ENCODE measurements at regions not wholly inside any gene's neighbourhood (a gene's known extent, or its start where the extent isn't known, plus 50 kb on each side); places are given as distances from the start of the nearest gene placed in this dataset.
"Not testable (repeated sequence)": the region's sequence is repeated elsewhere in the genome, so short reads cannot be mapped to it uniquely, and the experiment has no call there.

GRCh38 chr10:52949899-52950298 is 177.3 kb upstream of the MBL2 start:
- in situ Hi-C loops (cut with MboI; ENCODE audit: low pct_unique_long_range_greater_than_20kb in 2 of 9, low sequenced_read_pairs in 9 of 9, unreplicated experiment in 9 of 9), result no loop called here
- no peak overlapping the region for H3K4me3 ChIP-seq
- H3K27ac ChIP-seq, result no peak overlapping the region
- 0 to 76% (median 51%) methylated on average over 1 to 11 of the region's 13 CpGs; no CpG with 5 or more reads in 1 of the 10 experiments for WGBS, 10 experiments
- no peak for ATAC-seq (replicated peaks in 6 of 8)
- H3K4me1 ChIP-seq (replicated peaks in 1 of 2), result no peaks in the 10 kb centered on the region

GRCh38 chr10:52946486-52946885 is 173.9 kb upstream of the MBL2 start:
- H3K4me3 ChIP-seq, result no peak overlapping the region
- WGBS, 10 experiments, result 39 to 100% (median 93%) methylated on average over 1 to 5 of the region's 5 CpGs
- H3K27ac ChIP-seq, result no peak overlapping the region
- no peak for ATAC-seq (replicated peaks in 6 of 8)
- in situ Hi-C loops (cut with MboI; ENCODE audit: low pct_unique_long_range_greater_than_20kb in 2 of 9, low sequenced_read_pairs in 9 of 9, unreplicated experiment in 9 of 9), result no loop called here
- H3K4me1 ChIP-seq (replicated peaks in 1 of 2), result no peaks in the 10 kb centered on the region

- H3K4me1 ChIP-seq (replicated peaks in 1 of 2); ATAC-seq (replicated peaks in 6 of 8); in situ Hi-C loops (cut with MboI; ENCODE audit: low pct_unique_long_range_greater_than_20kb in 2 of 9, low sequenced_read_pairs in 9 of 9, unreplicated experiment in 9 of 9); H3K4me3 ChIP-seq; H3K27ac ChIP-seq: not testable (repeated sequence)
- WGBS, 10 experiments, result 0 to 100% (median 91%) methylated on average over 1 to 4 of the region's 4 CpGs; no CpG with 5 or more reads in 2 of the 10 experiments
Measured at GRCh38 chr10:52945521-52945920, 172.9 kb upstream of the MBL2 start.

- 14 to 100% (median 94%) methylated on average over 1 to 8 of the region's 12 CpGs; no CpG with 5 or more reads in 3 of the 10 experiments for WGBS, 10 experiments
- Histone ChIP-seq H3K27ac (no peak overlapping the region), H3K4me3 (no peak overlapping the region), H3K4me1 (replicated peaks in 1 of 2) (no peaks in the 10 kb centered on the region)
- ATAC-seq (replicated peaks in 6 of 8), result peak in 1 of 8 experiments; percentile 25
- in situ Hi-C loops (cut with MboI; ENCODE audit: low pct_unique_long_range_greater_than_20kb in 2 of 9, low sequenced_read_pairs in 9 of 9, unreplicated experiment in 9 of 9), result no loop called here
Measured at GRCh38 chr10:52940921-52941320, 168.3 kb upstream of the MBL2 start.

GRCh38 chr10:52939894-52940293 is 167.3 kb upstream of the MBL2 start:
- H3K27ac ChIP-seq, result no peak overlapping the region
- 43 to 96% (median 86%) methylated on average over 2 to 7 of the region's 12 CpGs; no CpG with 5 or more reads in 4 of the 10 experiments for WGBS, 10 experiments
- H3K4me3 ChIP-seq, result no peak overlapping the region
- in situ Hi-C loops (cut with MboI; ENCODE audit: low pct_unique_long_range_greater_than_20kb in 2 of 9, low sequenced_read_pairs in 9 of 9, unreplicated experiment in 9 of 9), result no loop called here
- ATAC-seq (replicated peaks in 6 of 8), result no peak
- H3K4me1 ChIP-seq (replicated peaks in 1 of 2), result no peaks in the 10 kb centered on the region

GRCh38 chr10:52933748-52934147 is 161.2 kb upstream of the MBL2 start:
- in situ Hi-C loops (cut with MboI; ENCODE audit: low pct_unique_long_range_greater_than_20kb in 2 of 9, low sequenced_read_pairs in 9 of 9, unreplicated experiment in 9 of 9), result no loop called here
- H3K4me3 ChIP-seq, result no peak overlapping the region
- ATAC-seq (replicated peaks in 6 of 8), result no peak
- H3K4me1 ChIP-seq (replicated peaks in 1 of 2), result no peaks in the 10 kb centered on the region
- 0 to 100% (median 82%) methylated on average over 1 of the region's 1 CpG; no CpG with 5 or more reads in 1 of the 10 experiments for WGBS, 10 experiments
- no peak overlapping the region for H3K27ac ChIP-seq

- 27 to 100% (median 82%) methylated on average over 1 to 5 of the region's 6 CpGs; no CpG with 5 or more reads in 3 of the 10 experiments for WGBS, 10 experiments
- no peak overlapping the region for H3K4me3 ChIP-seq
- H3K4me1 ChIP-seq (replicated peaks in 1 of 2), result no peaks in the 10 kb centered on the region
- no peak for ATAC-seq (replicated peaks in 6 of 8)
- H3K27ac ChIP-seq, result no peak overlapping the region
- in situ Hi-C loops (cut with MboI; ENCODE audit: low pct_unique_long_range_greater_than_20kb in 2 of 9, low sequenced_read_pairs in 9 of 9, unreplicated experiment in 9 of 9), result no loop called here
Measured at GRCh38 chr10:52927678-52928077, 155.1 kb upstream of the MBL2 start.

- Histone ChIP-seq H3K4me1 (replicated peaks in 1 of 2) (no peaks in the 10 kb centered on the region), H3K4me3 (no peak overlapping the region), H3K27ac (no peak overlapping the region)
- no peak for ATAC-seq (replicated peaks in 6 of 8)
- in situ Hi-C loops (cut with MboI; ENCODE audit: low pct_unique_long_range_greater_than_20kb in 2 of 9, low sequenced_read_pairs in 9 of 9, unreplicated experiment in 9 of 9), result no loop called here
- WGBS, 10 experiments, result 18 to 80% (median 55%) methylated on average over 1 to 5 of the region's 5 CpGs; no CpG with 5 or more reads in 1 of the 10 experiments
Measured at GRCh38 chr10:52923520-52923919, 150.9 kb upstream of the MBL2 start.

GRCh38 chr10:52918714-52919305 is 146.2 kb upstream of the MBL2 start:
- in situ Hi-C loops (cut with MboI; ENCODE audit: low pct_unique_long_range_greater_than_20kb in 2 of 9, low sequenced_read_pairs in 9 of 9, unreplicated experiment in 9 of 9), result no loop called here
- Histone ChIP-seq H3K4me3 (no peak overlapping the region), H3K27ac (no peak overlapping the region), H3K4me1 (replicated peaks in 1 of 2) (no peaks in the 10 kb centered on the region)
- ATAC-seq (replicated peaks in 6 of 8), result no peak

GRCh38 chr10:52915391-52915790 is 142.8 kb upstream of the MBL2 start:
- in situ Hi-C loops (cut with MboI; ENCODE audit: low pct_unique_long_range_greater_than_20kb in 2 of 9, low sequenced_read_pairs in 9 of 9, unreplicated experiment in 9 of 9), result no loop called here
- 13 to 100% (median 90%) methylated on average over 1 of the region's 1 CpG; no CpG with 5 or more reads in 4 of the 10 experiments for WGBS, 10 experiments
- H3K4me1 ChIP-seq (replicated peaks in 1 of 2), result no peaks in the 10 kb centered on the region
- H3K4me3 ChIP-seq, result no peak overlapping the region
- ATAC-seq (replicated peaks in 6 of 8), result no peak
- H3K27ac ChIP-seq, result no peak overlapping the region

- 9 to 100% (median 88%) methylated on average over 1 of the region's 1 CpG; no CpG with 5 or more reads in 1 of the 10 experiments for WGBS, 10 experiments
- H3K4me3 ChIP-seq, result no peak overlapping the region
- in situ Hi-C loops (cut with MboI; ENCODE audit: low pct_unique_long_range_greater_than_20kb in 2 of 9, low sequenced_read_pairs in 9 of 9, unreplicated experiment in 9 of 9), result no loop called here
- H3K27ac ChIP-seq, result no peak overlapping the region
- no peak for ATAC-seq (replicated peaks in 6 of 8)
- no peaks in the 10 kb centered on the region for H3K4me1 ChIP-seq (replicated peaks in 1 of 2)
Measured at GRCh38 chr10:52911163-52911562, 138.6 kb upstream of the MBL2 start.

- in situ Hi-C loops (cut with MboI; ENCODE audit: low pct_unique_long_range_greater_than_20kb in 2 of 9, low sequenced_read_pairs in 9 of 9, unreplicated experiment in 9 of 9), result no loop called here
- ATAC-seq (replicated peaks in 6 of 8), result no peak
- H3K4me3 ChIP-seq, result no peak overlapping the region
- WGBS, 10 experiments, result 6 to 100% (median 65%) methylated on average over 1 to 5 of the region's 5 CpGs
- peaks cover 0 to 3% of the 10 kb centered on the region in 2 donors for H3K4me1 ChIP-seq (replicated peaks in 1 of 2)
- no peak overlapping the region for H3K27ac ChIP-seq
Measured at GRCh38 chr10:52908478-52908877, 135.9 kb upstream of the MBL2 start.

- ATAC-seq (replicated peaks in 6 of 8), result no peak
- H3K27ac ChIP-seq, result no peak overlapping the region
- in situ Hi-C loops (cut with MboI; ENCODE audit: low pct_unique_long_range_greater_than_20kb in 2 of 9, low sequenced_read_pairs in 9 of 9, unreplicated experiment in 9 of 9), result no loop called here
- no peak overlapping the region for H3K4me3 ChIP-seq
- H3K4me1 ChIP-seq (replicated peaks in 1 of 2), result peaks cover 0 to 3% of the 10 kb centered on the region in 2 donors
- 0 to 100% (median 57%) methylated on average over 1 of the region's 1 CpG; no CpG with 5 or more reads in 1 of the 10 experiments for WGBS, 10 experiments
Measured at GRCh38 chr10:52906046-52906445, 133.5 kb upstream of the MBL2 start.

- 0 to 53% (median 6%) methylated on average over 2 to 3 of the region's 3 CpGs; no CpG with 5 or more reads in 1 of the 10 experiments for WGBS, 10 experiments
- in situ Hi-C loops (cut with MboI; ENCODE audit: low pct_unique_long_range_greater_than_20kb in 2 of 9, low sequenced_read_pairs in 9 of 9, unreplicated experiment in 9 of 9), result no loop called here
- Histone ChIP-seq H3K4me1 (replicated peaks in 1 of 2) (peaks cover 0 to 3% of the 10 kb centered on the region in 2 donors), H3K27ac (no peak overlapping the region), H3K4me3 (no peak overlapping the region)
- ATAC-seq (replicated peaks in 6 of 8), result peak in 2 of 8 experiments; percentile 34 to 41
Measured at GRCh38 chr10:52903397-52903938, 130.9 kb upstream of the MBL2 start.
